Stimulated activated CD4-positive, alpha-beta T cell treated with anti-CD3 and anti-CD28 coated beads, TNF-alpha, amount 100 ng/mL, for 1 hour (primary cell): ENCODE measurements at regions not wholly inside any gene's neighbourhood (a gene's known extent, or its start where the extent isn't known, plus 50 kb on each side); places are given as distances from the start of the nearest gene placed in this dataset.
"Not testable (repeated sequence)": the region's sequence is repeated elsewhere in the genome, so short reads cannot be mapped to it uniquely, and the experiment has no call there.

ENCODE experiments used
- DNase-seq, 3 donors: peaks; one replicate each; pipeline ENCODE4 v3.0.0-alpha.2; 2020; ENCODE audit warnings: low read depth in 3 of 3, low spot score in 1 of 3

DNA sequence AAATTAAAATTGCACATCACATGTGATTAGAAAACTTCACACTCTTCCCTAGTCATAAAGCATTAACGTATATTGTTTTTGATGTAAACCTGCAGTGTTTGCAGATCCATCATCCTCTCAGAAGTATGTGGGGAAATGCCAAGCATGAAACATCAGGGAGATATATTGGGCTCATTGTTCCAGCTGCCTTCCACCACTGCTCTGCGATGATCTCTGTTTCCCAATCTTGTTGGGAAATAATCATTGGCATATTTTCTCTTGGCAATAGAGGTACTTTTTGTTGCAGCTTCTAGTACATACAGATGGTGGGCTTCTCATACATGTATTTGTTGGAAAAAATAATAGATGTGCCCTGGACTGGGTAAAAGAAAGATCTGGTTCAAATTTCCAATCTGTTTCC lies 466.3 kb upstream of the HS3ST1 start:
- DNase-seq: no peak

DNA sequence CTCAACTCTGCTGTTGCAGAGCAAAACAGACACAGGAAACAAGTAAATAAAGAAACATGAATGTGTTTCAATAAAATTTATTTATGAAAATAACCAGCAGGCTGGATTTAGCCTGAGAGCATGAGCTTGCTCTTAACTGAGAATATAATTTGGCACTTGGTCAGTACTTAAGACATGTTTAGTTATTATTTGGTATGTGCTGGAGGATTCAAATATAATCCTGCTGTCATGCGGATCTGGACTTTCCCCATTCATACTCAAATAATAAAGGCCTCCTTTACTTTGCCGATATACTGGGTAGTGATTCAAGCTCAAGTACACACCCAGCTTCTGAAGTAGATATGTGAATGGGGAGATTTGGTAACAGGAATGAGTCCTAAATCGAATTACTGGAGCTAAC lies 465.5 kb upstream of the HS3ST1 start:
- no peak for DNase-seq

DNA sequence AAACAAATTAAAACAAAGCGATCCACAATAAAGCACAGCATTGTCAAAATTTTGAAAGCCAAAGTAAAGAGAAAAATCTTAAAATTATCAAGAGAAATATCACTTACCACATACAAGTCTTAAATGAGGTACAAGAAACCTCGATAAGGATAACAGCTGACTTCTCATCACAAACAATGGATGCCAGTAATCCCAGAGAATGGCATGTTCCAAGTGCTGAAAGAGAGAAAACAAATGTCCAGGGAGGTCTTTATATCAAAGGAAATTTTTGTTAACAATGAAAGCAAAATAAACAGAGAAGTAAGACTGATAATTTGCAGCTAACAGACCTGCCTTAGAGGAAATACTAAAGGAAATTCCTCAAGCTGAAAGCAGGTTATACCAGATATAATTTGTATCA lies 460.4 kb upstream of the HS3ST1 start:
- no peak for DNase-seq

DNA sequence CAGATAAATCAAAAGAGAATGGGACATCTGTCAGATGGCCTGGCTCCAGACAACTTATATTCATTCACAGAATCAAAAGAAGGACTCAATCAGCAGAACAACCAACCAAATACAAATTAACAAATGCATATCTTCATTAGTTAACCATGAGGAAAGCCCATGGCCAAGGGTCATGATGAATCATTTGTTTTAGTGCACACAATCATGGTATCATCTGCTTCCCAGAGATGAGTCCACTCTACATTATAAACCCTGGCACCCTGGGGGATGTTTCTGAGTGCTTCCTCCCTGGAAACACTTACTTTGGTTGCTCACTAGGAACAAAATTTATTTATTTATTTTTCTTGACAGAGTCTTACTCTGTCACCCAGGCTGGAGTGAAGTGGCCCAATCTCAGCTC lies 453.3 kb upstream of the HS3ST1 start:
- no peak for DNase-seq

DNA sequence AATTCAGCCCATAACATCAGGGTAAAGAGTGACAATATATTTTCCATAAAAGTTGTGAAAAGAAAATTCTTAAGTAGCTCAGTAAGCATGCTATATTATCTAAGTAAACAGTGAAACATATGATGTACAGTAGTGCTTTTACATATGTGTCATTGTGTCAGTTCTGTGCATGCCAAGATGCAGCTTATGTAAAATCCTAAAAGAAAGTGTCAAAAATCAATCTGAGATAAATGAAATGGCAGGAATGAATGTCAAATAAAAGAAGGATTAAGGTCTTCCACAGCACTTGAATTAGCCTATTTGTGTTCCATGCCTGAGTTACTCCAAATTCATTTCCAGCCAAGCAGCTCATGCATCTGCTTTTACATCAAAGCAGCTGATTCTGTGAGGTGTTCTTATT lies 452.7 kb upstream of the HS3ST1 start:
- DNase-seq: no peak

DNA sequence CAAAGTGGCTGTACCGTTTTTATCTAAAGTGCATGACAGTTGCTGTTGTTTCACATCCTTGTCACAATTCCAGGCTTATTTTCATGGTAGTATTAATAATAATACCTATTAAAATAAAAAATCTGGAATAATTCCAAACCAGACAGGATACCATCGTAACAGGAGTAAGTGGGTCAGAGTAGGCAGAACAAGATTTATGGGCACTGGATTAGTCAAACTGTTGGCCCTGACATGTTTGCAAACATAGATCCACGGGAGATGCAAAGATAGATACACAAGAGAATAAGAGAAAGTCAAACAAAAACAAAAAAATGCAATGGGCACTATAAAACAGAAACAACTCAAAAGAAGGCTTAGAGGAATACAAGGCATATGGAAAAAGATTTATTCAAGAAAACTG lies 449.5 kb upstream of the HS3ST1 start:
- no peak for DNase-seq

DNA sequence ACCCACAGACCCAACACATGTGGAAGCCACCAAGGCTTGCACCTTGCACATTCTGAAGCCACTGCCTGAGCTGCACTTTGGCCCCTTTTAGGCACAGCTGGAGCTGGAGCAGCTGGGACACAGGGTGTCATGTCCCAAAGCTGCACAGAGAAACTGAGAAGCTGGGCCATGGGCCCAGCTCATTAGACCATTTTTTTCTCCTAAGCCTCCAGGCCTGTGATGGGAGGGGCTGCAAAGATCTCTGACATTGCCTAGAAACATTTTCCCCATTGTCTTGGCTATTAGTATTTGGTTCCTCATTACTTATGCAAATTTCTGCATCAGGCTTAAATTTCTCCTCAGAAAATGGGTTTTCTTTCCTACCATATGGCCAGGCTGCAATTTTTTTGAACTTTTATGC lies 447.4 kb upstream of the HS3ST1 start:
- DNase-seq: no peak

DNA sequence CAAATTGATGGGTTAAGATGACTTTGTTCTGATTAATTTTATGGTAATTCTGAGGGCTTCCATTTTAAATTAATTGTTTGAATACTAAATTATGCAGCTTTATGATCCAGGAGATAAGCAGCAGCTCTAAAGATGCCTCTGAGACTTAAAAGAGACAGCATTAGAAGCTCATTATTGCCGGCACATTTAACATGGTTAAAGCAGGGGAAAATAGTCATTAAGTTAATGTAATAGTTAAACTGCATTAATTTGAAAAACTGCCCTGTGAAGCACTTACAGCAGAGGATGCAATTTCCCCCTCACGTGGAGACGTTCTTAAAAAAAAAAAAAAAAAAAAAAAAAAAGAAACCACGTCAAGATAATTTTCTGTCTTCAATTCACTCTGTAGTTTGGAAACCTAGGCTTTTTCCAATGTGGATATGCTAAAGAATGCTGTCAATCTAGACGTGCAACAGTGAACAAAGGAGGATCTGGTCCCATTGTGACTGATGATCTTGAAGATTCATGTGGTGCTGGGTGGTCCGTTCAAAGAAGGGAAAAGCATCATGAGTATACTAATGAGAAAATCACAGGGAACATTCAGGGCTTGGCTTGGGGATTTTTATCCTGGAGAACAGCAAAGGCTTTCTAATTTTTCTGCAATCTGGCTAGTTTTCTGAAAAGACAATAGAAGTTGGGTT lies 440.6 kb upstream of the HS3ST1 start:
- no peak for DNase-seq

DNA sequence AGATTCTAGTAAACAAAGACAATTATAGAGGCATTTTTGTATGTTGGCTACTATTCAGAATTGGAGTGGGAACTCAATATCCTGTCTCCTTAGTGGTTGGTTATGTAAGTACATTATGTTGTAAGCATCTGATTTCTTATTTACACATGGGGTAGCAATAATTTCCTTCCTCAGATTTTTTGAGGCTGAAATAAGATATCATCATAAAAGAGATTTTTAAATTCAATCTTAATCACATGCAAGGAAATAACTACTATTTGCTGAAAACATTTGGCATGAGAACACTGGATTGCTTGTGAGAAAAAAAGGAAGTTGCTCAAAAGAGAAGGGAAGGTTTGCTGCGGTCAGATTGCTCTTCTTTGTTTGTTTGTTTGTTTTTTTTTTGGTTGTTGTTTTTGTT lies 437.7 kb upstream of the HS3ST1 start:
- DNase-seq: no peak

DNA sequence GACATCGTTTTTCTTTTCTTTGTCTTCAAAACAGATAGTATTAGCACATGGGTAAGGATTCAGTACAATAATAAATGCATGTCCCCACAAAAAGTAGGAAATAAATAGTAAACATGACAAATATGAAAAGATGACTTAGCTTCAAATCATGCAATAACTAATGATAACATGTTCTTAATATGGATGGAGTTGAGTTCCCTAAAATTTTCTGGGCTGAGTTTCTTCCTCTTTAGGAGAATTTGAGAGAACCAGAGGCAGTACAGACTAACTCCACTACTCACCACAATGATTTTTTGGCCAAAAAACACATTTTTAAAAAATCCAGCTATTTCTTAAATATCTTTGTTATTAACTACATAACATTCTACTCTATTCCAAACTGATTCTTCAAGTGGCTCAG lies 432.3 kb upstream of the HS3ST1 start:
- DNase-seq: no peak

DNA sequence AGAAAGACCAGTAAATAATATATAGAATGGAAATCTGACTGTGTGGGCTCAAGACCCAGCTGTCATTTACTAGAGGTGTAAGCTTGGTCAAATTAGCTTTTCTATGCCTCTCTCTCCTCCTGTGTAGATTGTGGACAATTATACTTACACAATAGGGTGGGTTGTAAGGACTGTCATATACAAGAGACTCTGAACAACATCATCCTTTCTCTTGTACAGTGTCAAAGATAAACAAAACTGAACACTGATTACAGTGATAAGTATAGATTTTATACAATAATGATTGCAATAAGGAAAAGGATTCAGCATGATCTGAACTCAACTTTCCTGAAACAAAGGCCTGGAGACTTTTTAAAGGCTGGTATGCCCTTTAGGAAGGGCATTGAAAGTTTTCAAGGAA lies 429.2 kb upstream of the HS3ST1 start:
- no peak for DNase-seq

DNA sequence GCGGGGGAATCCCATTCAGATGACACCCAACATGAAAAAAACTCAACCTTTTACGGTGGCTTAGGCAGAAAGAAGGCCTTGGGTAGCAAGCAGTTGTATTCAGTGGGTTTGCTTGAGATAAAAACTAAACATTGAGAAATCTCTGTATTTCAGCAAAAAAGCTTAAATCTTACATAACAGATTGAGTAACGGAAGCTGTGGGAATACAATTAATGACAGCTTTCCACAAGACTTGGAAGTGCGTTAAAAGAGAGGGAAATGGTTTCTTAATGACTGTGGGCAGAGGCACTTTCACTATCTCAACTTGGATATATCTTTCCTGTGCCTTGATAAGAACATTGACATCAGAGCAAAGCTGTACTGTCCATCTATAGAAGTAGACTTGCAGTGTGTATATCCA lies 418.5 kb upstream of the HS3ST1 start:
- no peak for DNase-seq

DNA sequence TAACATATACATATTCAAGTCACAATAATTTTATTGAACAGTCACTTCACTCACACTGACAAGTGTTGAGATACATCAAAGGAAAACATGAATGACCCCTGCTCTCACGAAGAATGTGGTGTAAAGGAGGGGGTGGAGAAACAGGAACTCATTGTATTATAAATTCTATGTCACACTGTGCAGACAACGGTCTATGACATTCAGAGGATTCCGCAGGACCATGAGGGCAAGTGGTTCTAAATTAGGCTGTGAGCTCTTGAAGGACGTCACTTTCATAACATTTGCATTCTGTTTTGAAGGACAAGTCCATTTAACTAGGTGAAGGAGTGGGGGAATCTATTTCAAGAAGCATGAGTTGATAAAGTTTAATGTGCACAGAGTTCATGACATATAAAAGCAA lies 415.2 kb upstream of the HS3ST1 start:
- DNase-seq: no peak

DNA sequence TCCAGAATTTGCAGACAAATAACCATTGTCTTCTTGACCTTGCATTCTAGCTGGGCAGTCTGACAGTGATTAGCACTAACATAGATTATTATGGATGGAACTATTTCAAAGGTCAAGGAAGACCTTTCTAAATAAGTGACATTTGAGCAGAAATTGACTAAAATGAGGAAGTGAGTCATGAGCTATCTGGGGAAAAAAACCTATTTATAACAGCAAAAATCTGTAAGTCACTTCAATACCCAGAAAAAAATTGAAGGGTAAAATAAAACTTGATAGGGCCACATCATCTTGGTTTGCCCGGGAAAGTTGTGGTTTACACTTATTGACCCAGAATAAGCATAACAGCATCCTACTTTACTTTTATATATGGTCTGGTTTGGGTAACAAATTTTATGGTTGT lies 414.6 kb upstream of the HS3ST1 start:
- DNase-seq: no peak

DNA sequence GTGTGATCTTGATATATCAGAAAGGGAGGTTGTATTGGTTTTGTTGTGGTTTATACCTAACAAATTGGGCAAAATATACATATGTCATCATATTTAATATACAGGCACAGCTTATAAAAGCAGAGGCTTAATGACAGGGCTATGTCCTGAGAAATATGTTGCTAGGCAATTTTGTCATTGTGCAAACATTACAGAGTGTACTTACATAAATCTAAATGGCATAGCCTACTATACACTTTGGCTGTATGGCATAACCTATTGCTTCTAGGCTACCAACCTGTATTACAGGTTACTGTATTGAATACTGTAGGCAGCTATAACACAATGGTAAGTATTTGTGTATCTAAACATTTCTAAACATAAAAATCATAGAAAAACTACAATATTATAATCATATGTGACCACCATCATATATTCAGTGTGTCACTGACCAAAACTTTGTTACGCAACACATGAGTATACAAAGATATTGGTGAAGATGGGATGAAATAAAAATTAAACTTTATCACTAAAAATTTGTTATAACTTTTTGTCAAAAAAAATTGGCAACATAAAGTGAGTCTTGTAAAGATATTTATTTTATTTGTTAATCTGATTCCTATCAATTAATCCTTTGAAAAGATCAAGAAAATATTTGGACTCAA lies 414.0 kb upstream of the HS3ST1 start:
- no peak for DNase-seq

DNA sequence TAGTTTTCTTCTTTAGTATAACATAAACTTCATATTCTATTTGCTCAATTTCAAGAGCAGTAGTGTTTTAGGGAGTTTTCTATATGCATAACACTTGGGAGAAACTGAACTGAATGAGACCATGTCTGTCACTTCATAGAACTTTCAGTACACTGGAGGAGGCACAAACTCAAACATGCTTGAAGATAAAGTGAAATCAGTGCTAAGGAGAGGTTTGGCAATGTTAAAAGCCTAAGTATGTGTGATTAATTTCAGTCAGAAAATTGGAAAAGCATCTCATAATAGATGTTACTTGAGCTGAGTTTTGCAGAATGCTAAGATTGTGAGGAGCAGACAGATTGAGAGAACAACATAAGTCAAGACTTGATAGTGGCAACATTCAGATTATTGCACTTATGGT lies 411.2 kb upstream of the HS3ST1 start:
- no peak for DNase-seq

DNA sequence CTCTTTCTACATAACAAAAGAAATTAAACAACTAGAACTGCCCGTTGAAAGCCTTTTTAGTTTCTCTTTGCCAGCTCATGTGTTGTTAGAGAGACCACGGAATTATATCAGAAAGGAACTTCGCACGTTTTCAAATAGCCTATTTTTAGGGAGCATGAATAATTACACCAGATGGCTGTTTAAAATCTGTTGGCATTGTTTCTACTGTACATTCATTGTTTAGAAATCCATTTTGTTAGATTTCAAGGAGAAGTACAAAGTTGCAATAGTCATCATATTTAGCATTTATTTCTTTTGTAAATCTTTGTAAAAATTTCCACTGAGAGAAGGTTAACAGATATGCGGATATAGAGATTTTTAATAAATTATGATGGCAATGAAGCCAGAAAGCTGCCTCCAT lies 403.0 kb upstream of the HS3ST1 start:
- no peak for DNase-seq

DNA sequence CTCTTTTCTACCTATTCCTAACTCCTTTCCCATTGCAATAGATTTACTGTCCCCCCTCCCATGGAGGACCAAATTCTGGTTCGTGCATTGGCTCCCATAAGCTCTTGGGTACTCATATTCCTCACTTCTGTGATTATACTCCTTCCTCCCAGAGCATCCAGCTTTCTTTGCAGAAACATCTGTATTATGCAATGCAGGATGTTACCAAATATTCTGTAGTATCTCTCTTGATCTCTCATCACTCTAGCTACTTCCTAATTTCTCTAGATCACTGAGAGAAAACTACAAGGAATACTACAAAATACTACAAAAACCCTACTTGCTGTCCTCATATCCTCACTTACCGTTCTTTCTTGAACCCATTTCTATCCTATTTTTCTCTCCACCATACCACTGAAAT lies 395.9 kb upstream of the HS3ST1 start:
- no peak for DNase-seq

DNA sequence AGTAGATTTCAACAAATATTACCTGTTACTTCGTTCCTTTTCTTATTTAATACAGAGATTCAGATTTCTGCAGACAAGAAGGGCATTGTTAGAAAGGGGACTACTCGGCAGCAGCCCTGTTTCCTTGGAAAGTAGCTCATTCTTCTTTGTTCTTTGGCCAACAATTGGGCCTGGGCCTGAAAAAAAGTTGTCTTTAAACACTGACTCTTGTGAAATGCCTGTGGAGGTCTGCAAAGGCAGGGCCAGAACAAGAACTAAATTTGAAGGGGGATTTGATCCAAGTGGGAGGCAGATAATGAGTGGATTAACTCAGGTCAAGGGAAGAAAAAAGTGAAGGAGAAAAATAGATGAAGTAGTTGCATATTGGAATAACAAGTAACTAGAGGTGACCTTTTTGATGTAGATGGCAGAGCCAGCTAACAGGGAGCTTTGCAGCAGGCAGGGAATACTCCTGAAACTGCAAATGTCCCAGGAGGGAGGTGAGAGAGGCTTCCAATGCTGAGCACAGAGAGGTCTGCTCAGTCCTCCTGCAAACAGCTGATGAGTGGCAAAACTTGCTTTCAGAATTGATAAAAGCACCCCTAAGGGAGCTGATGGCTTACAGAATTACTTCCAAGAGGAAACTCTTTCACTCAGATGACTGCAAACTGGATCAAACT lies 393.2 kb upstream of the HS3ST1 start:
- no peak for DNase-seq

DNA sequence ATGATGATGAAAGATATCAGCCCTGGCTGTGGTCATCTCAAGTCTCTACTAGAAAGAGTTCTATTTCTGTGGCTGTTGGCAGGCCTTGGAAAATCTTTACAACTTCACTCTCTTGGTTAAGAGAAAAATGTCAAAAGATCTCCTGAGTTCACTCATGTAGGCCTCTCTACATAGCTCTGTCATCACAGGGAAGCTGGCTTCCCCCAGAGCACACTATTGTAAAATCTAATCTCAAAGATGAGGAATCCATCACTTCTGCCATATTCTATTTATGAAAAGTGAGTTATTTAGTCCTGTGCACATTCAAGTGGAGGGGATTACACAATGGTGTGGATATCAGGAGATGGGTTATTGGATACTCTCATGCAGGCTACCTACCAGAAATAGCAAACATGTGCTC lies 388.4 kb upstream of the HS3ST1 start:
- DNase-seq: no peak

DNA sequence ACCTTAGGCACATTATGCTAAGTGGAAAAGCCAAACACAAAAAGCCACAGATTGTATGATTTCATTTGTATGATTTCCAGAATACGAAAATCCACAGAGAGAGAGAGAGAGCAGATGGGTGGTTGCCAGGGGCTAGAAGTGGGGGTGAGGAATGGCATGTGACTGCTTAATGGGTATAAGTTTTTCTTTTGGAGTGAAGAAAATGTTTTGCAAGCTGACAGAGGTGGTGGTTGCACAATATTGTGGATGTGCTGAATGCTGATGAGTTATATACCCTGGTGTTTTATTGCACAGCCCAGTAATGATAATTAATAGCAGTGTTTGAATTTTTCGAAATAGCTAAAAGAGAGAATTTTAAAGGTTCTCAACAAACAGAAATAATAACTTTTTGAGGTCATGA lies 386.1 kb upstream of the HS3ST1 start:
- DNase-seq: no peak

DNA sequence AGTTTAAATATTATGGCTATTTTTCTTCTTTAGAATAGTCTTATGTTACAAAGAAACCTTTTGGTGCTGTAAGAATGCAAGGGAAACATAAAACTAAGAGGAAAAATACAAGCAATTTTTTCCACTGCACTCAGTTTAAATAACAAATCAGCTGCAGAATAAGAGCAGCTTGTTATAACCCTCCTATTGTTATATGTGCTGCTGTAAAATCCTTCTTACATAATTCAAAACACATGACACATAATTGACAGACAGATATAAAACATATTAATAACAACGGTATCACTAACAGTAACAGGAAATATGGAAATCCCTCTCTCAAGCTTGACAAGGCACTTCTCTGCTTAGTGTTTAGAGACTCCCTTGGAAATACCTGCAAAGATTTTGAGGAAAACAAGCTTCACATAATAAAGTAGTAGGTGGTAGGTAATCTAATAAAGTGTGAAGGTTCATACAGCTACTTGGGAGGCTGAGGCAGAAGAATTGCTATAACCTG lies 385.3 kb upstream of the HS3ST1 start:
- DNase-seq: no peak

DNA sequence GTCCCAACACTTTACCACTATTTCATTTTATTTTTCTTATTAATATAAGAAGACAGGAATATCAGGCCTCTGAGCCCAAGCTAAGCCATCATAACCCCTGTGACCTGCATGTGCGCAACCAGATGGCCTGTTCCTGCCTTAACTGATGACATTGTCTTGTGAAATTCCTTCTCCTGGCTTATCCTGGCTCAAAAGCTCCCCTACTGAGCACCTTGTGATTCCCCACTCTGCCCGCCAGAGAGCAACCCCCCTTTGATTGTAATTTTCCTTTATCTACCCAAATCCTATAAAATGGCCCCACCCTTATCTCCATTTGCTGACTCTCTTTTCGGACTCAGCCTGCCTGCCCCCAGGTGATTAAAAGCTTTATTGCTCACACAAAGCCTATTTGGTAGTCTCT lies 382.8 kb upstream of the HS3ST1 start:
- DNase-seq: not testable (repeated sequence)
